ENCODE measurements at regions not wholly inside any gene's neighbourhood (a gene's known extent, or its start where the extent isn't known, plus 50 kb on each side); places are given as distances from the start of the nearest gene placed in this dataset.

- no peak for DNase-seq
Measured at GRCh38 chr2:34371711-34372110, 772.6 kb upstream of the FAM98A start.

- no peak for DNase-seq
Measured at GRCh38 chr2:34368304-34368703, 769.2 kb upstream of the FAM98A start.

- DNase-seq, result no peak
Measured at GRCh38 chr2:34365932-34366331, 766.8 kb upstream of the FAM98A start.

- no peak for DNase-seq
Measured at GRCh38 chr2:34365512-34365911, 766.4 kb upstream of the FAM98A start.

- DNase-seq, result no peak
Measured at GRCh38 chr2:34353509-34354113, 754.5 kb upstream of the FAM98A start.

GRCh38 chr2:34349527-34349926 lies 750.4 kb upstream of the FAM98A start:
- DNase-seq, result no peak

- DNase-seq, result no peak
Measured at GRCh38 chr2:34345030-34345429, 745.9 kb upstream of the FAM98A start.

GRCh38 chr2:34340307-34340706 lies 741.2 kb upstream of the FAM98A start:
- DNase-seq, result no peak

GRCh38 chr2:34337735-34338134 lies 738.6 kb upstream of the FAM98A start:
- no peak for DNase-seq

GRCh38 chr2:34332813-34333212 lies 733.7 kb upstream of the FAM98A start:
- no peak for DNase-seq

GRCh38 chr2:34320056-34320455 lies 721.0 kb upstream of the FAM98A start:
- DNase-seq, result no peak

- DNase-seq, result no peak
Measured at GRCh38 chr2:34317797-34318196, 718.7 kb upstream of the FAM98A start.

- no peak for DNase-seq
Measured at GRCh38 chr2:34316788-34317187, 717.7 kb upstream of the FAM98A start.

- DNase-seq, result no peak
Measured at GRCh38 chr2:34311816-34312215, 712.7 kb upstream of the FAM98A start.

GRCh38 chr2:34308140-34308539 lies 709.0 kb upstream of the FAM98A start:
- no peak for DNase-seq

- DNase-seq, result no peak
Measured at GRCh38 chr2:34307636-34308035, 708.5 kb upstream of the FAM98A start.

GRCh38 chr2:34306745-34307144 lies 707.6 kb upstream of the FAM98A start:
- DNase-seq, result no peak

GRCh38 chr2:34305587-34305986 lies 706.5 kb upstream of the FAM98A start:
- DNase-seq, result no peak

- no peak for DNase-seq
Measured at GRCh38 chr2:34294961-34295360, 695.9 kb upstream of the FAM98A start.

- DNase-seq, result no peak
Measured at GRCh38 chr2:34291076-34291475, 692.0 kb upstream of the FAM98A start.

- DNase-seq, result no peak
Measured at GRCh38 chr2:34288016-34288415, 688.9 kb upstream of the FAM98A start.

- DNase-seq, result no peak
Measured at GRCh38 chr2:34280606-34281005, 681.5 kb upstream of the FAM98A start.

GRCh38 chr2:34266908-34267697 lies 668.0 kb upstream of the FAM98A start:
- no peak for DNase-seq

- no peak for DNase-seq
Measured at GRCh38 chr2:34261701-34262100, 662.6 kb upstream of the FAM98A start.
